Keratinocyte (primary cell): ENCODE measurements at regions not wholly inside any gene's neighbourhood (a gene's known extent, or its start where the extent isn't known, plus 50 kb on each side); places are given as distances from the start of the nearest gene placed in this dataset.

Experiments used
- CTCF ChIP-seq, 3 experiments: IDR thresholded peaks in 1 of 3; conservative IDR thresholded peaks in 1 of 3; optimal IDR thresholded peaks in 1 of 3; 2 replicates in 2 of 3; 3 replicates in 1 of 3; pipeline versions ENCODE3 to v1.5.1; 2011; ENCODE audit warnings: low read length in 3 of 3, mild to moderate bottlenecking in 3 of 3, moderate library complexity in 2 of 3, control low read depth in 1 of 3, inconsistent platforms in 1 of 3; ENCODE audit not compliant: insufficient read depth in 2 of 3; ENCODE audit errors: extremely low read depth in 1 of 3
- EZH2 ChIP-seq: IDR thresholded peaks from one replicate; pipeline ENCODE4 v1.6.1; 2012; ENCODE audit warnings: inconsistent platforms, mild to moderate bottlenecking, low read length, moderate library complexity

GRCh38 chr3:115380883-115381572 is 233.9 kb upstream of the ZBTB20 start:
- no peak for TF ChIP-seq CTCF (optimal IDR thresholded peaks at IDR 0.05 in 1 of 3, IDR thresholded peaks at IDR 0.05 in 1 of 3, conservative IDR thresholded peaks at IDR 0.05 in 1 of 3; ENCODE audit: extremely low read depth in 1 of 3, insufficient read depth in 2 of 3, low read length in 3 of 3)
- TF ChIP-seq EZH2: no peak
